ENCODE measurements at regions not wholly inside any gene's neighbourhood (a gene's known extent, or its start where the extent isn't known, plus 50 kb on each side); places are given as distances from the start of the nearest gene placed in this dataset.

- DNase-seq: no peak
Measured at GRCh38 chr22:48049116-48049515, 1286.7 kb downstream of the TBC1D22A start.

GRCh38 chr22:48047722-48048500 lies 1285.5 kb downstream of the TBC1D22A start:
- no peak for DNase-seq

- DNase-seq: no peak
Measured at GRCh38 chr22:48045369-48045768, 1282.9 kb downstream of the TBC1D22A start.

- no peak for DNase-seq
Measured at GRCh38 chr22:48044487-48045060, 1282.1 kb downstream of the TBC1D22A start.

- no peak for DNase-seq
Measured at GRCh38 chr22:48043581-48043980, 1281.1 kb downstream of the TBC1D22A start.

- no peak for DNase-seq
Measured at GRCh38 chr22:48042621-48043395, 1280.4 kb downstream of the TBC1D22A start.

- no peak for DNase-seq
Measured at GRCh38 chr22:48039326-48039725, 1276.9 kb downstream of the TBC1D22A start.

GRCh38 chr22:48037618-48038017 lies 1275.2 kb downstream of the TBC1D22A start:
- DNase-seq: no peak

GRCh38 chr22:48035897-48036296 lies 1273.4 kb downstream of the TBC1D22A start:
- no peak for DNase-seq

GRCh38 chr22:48031589-48031988 lies 1269.1 kb downstream of the TBC1D22A start:
- no peak for DNase-seq

GRCh38 chr22:48025096-48025495 lies 1262.6 kb downstream of the TBC1D22A start:
- DNase-seq: no peak

- DNase-seq: no peak
Measured at GRCh38 chr22:48021991-48022401, 1259.5 kb downstream of the TBC1D22A start.

- no peak for DNase-seq
Measured at GRCh38 chr22:48018346-48018745, 1255.9 kb downstream of the TBC1D22A start.

- no peak for DNase-seq
Measured at GRCh38 chr22:48015701-48016100, 1253.3 kb downstream of the TBC1D22A start.

- DNase-seq: no peak
Measured at GRCh38 chr22:48004936-48005335, 1242.5 kb downstream of the TBC1D22A start.

GRCh38 chr22:48004038-48004437 lies 1241.6 kb downstream of the TBC1D22A start:
- no peak for DNase-seq

- no peak for DNase-seq
Measured at GRCh38 chr22:48001101-48001500, 1238.7 kb downstream of the TBC1D22A start.

GRCh38 chr22:47997612-47998011 lies 1235.2 kb downstream of the TBC1D22A start:
- no peak for DNase-seq

- no peak for DNase-seq
Measured at GRCh38 chr22:47997052-47997590, 1234.7 kb downstream of the TBC1D22A start.

GRCh38 chr22:47996446-47996857 lies 1234.0 kb downstream of the TBC1D22A start:
- DNase-seq: no peak

- no peak for DNase-seq
Measured at GRCh38 chr22:47995718-47996117, 1233.3 kb downstream of the TBC1D22A start.

- no peak for DNase-seq
Measured at GRCh38 chr22:47995264-47995627, 1232.8 kb downstream of the TBC1D22A start.

GRCh38 chr22:47994601-47995263 lies 1232.3 kb downstream of the TBC1D22A start:
- DNase-seq: no peak

Data from stimulated activated CD4-positive, alpha-beta T cell treated with anti-CD3 and anti-CD28 coated beads, Interleukin-12 subunit alpha, Interleukin-12 subunit beta, amount 100 ng/mL, for 4 hours (primary cell).